ENCODE measurements at regions not wholly inside any gene's neighbourhood (a gene's known extent, or its start where the extent isn't known, plus 50 kb on each side); places are given as distances from the start of the nearest gene placed in this dataset.

DNA sequence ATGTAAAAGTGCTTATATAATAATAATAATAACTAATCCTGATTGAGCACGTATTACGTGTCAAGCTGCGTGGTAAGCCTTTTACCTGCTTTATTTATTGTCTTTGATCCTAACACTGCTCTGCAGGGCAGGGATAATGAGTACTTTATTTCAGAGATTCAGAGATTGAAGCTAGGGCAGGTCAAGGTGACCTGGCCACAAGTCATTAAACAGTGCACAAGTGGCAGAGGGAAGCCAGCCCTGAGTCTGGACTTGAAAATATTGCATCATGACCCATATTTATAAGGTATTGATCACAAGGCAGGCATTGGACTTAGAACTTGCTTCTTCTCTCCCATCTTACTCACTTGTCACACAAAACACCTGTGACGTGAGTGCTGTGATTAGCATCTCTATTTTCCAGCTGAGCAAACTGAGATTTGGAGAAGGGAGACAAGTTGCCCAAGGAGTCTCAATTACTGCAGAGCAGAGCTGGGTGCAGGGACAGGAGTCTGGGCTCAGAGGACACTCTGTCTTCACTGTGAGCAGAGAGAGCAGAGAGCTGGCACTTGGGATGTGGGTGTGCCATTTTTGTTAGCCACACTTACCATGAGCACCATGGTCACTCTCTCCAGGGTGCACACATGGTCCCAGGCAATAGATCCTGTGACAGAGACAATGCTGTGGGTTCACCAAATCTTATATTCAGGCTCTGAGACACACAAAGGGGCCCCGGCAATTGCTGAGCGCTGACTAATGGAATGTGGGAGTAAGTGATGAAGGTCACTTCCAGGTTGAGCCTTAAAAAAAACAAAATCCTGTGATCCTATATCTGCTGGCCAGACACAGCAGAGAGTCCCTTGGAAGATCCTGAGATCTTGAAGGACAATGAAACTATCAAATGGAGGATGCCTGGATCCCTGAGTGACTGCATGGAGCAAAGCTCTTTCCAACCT is 113.2 kb upstream of the MED13L start:
- TF ChIP-seq EZH2 (IDR thresholded peaks at IDR 0.05; ENCODE audit: borderline replicate concordance, low read depth, low read length, severe bottlenecking) (no peak), FOS (IDR thresholded peaks at IDR 0.05; ENCODE audit: borderline replicate concordance, insufficient read depth, low read length) (no peak)
- TF ChIP-seq, protein P1, sequence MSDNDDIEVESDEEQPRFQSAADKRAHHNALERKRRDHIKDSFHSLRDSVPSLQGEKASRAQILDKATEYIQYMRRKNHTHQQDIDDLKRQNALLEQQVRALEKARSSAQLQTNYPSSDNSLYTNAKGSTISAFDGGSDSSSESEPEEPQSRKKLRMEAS (IDR thresholded peaks at IDR 0.05; ENCODE audit: insufficient read depth, insufficient read length): no peak
